SK-N-SH (cell line): ENCODE measurements at regions not wholly inside any gene's neighbourhood (a gene's known extent, or its start where the extent isn't known, plus 50 kb on each side); places are given as distances from the start of the nearest gene placed in this dataset.

Experiments used
- CTCF ChIP-seq: fragments of 200-600 bp; sonication (generic); IDR thresholded peaks from 2 replicates; pipeline ENCODE4 v1.6.1; 2017; ENCODE audit warnings: antibody characterized with exemption, mild to moderate bottlenecking, moderate library complexity
- MXI1 ChIP-seq: IDR thresholded peaks from 2 replicates; pipeline ENCODE4 v1.6.1; 2012; ENCODE audit warnings: mild to moderate bottlenecking, low read depth, low read length, improper control_type of control experiment
- PBX3 ChIP-seq: IDR thresholded peaks from 2 replicates; pipeline ENCODE4; 2012
- POLR2AphosphoS5 ChIP-seq: IDR thresholded peaks from 2 replicates; pipeline ENCODE4 v1.6.1; 2012; ENCODE audit warnings: low read depth, low read length
- REST ChIP-seq: IDR thresholded peaks from 2 replicates; pipeline ENCODE4 v1.6.1; 2012; ENCODE audit warnings: mild to moderate bottlenecking, low read depth, low read length, moderate library complexity
- SMC3 ChIP-seq: IDR thresholded peaks from 2 replicates; pipeline ENCODE4 v1.6.1; 2012; ENCODE audit warnings: low read depth, low read length, improper control_type of control experiment
- TEAD4 ChIP-seq: IDR thresholded peaks from 2 replicates; pipeline ENCODE4 v1.4.0; 2012; ENCODE audit warnings: mild to moderate bottlenecking, borderline replicate concordance; ENCODE audit not compliant: insufficient read depth

GRCh38 chr12:41869432-41869831 lies 275.2 kb downstream of the GXYLT1 start:
- TF ChIP-seq CTCF = no peak
- TF ChIP-seq REST = no peak
- no peak for TF ChIP-seq POLR2AphosphoS5
- no peak for TF ChIP-seq MXI1
- no peak for TF ChIP-seq SMC3
- TF ChIP-seq TEAD4 = no peak
- no peak for TF ChIP-seq PBX3
